ENCODE measurements at regions not wholly inside any gene's neighbourhood (a gene's known extent, or its start where the extent isn't known, plus 50 kb on each side); places are given as distances from the start of the nearest gene placed in this dataset.

GRCh38 chr13:99075268-99076191 lies 97.7 kb upstream of the DOCK9 start:
- DNase-seq (ENCODE audit: insufficient read length, low spot score): no peak
- TF ChIP-seq CTCF (IDR thresholded peaks at IDR 0.05; ENCODE audit: insufficient read depth, missing control alignments): no peak
- FAIRE-seq: no peak

- no peak for TF ChIP-seq CTCF (IDR thresholded peaks at IDR 0.05; ENCODE audit: insufficient read depth, missing control alignments)
- DNase-seq (ENCODE audit: insufficient read length, low spot score): no peak
- no peak for FAIRE-seq
Observed at GRCh38 chr13:99078017-99078771, 100.3 kb upstream of the DOCK9 start.

GRCh38 chr13:99080131-99080530 lies 102.3 kb upstream of the DOCK9 start:
- FAIRE-seq (no peak), DNase-seq (ENCODE audit: insufficient read length, low spot score) (no peak)
- no peak for TF ChIP-seq CTCF (IDR thresholded peaks at IDR 0.05; ENCODE audit: insufficient read depth, missing control alignments)

- FAIRE-seq (no peak), DNase-seq (ENCODE audit: insufficient read length, low spot score) (no peak)
- TF ChIP-seq CTCF (IDR thresholded peaks at IDR 0.05; ENCODE audit: insufficient read depth, missing control alignments): no peak
Observed at GRCh38 chr13:99083981-99084380, 106.1 kb upstream of the DOCK9 start.

GRCh38 chr13:99085139-99085807 lies 107.4 kb upstream of the DOCK9 start:
- no peak for TF ChIP-seq CTCF (IDR thresholded peaks at IDR 0.05; ENCODE audit: insufficient read depth, missing control alignments)
- DNase-seq (ENCODE audit: insufficient read length, low spot score): no peak
- no peak for FAIRE-seq

GRCh38 chr13:99085808-99086266 lies 108.0 kb upstream of the DOCK9 start:
- no peak for DNase-seq (ENCODE audit: insufficient read length, low spot score)
- TF ChIP-seq CTCF (IDR thresholded peaks at IDR 0.05; ENCODE audit: insufficient read depth, missing control alignments): no peak
- FAIRE-seq: no peak
